ENCODE measurements at regions not wholly inside any gene's neighbourhood (a gene's known extent, or its start where the extent isn't known, plus 50 kb on each side); places are given as distances from the start of the nearest gene placed in this dataset.

GRCh38 chr13:22482496-22483000 is 698.2 kb upstream of the SGCG start:
- TF ChIP-seq, protein P1, sequence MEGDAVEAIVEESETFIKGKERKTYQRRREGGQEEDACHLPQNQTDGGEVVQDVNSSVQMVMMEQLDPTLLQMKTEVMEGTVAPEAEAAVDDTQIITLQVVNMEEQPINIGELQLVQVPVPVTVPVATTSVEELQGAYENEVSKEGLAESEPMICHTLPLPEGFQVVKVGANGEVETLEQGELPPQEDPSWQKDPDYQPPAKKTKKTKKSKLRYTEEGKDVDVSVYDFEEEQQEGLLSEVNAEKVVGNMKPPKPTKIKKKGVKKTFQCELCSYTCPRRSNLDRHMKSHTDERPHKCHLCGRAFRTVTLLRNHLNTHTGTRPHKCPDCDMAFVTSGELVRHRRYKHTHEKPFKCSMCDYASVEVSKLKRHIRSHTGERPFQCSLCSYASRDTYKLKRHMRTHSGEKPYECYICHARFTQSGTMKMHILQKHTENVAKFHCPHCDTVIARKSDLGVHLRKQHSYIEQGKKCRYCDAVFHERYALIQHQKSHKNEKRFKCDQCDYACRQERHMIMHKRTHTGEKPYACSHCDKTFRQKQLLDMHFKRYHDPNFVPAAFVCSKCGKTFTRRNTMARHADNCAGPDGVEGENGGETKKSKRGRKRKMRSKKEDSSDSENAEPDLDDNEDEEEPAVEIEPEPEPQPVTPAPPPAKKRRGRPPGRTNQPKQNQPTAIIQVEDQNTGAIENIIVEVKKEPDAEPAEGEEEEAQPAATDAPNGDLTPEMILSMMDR (IDR thresholded peaks at IDR 0.05; ENCODE audit: extremely low read depth, insufficient read depth, missing control alignments): no peak
- in situ Hi-C loops (cut with MboI; ENCODE audit: low pct_unique_long_range_greater_than_20kb, low sequenced_read_pairs, unreplicated experiment): no loop called here
- DNase-seq (ENCODE audit: low spot score): no peak

- TF ChIP-seq, protein P1 (IDR thresholded peaks at IDR 0.05; ENCODE audit: extremely low read depth, insufficient read depth, missing control alignments): no peak
- DNase-seq (ENCODE audit: low spot score): no peak
- in situ Hi-C loops (cut with MboI; ENCODE audit: low pct_unique_long_range_greater_than_20kb, low sequenced_read_pairs, unreplicated experiment): no loop called here
Measured at GRCh38 chr13:22483276-22483675, 697.5 kb upstream of the SGCG start.

- in situ Hi-C loops (cut with MboI; ENCODE audit: low pct_unique_long_range_greater_than_20kb, low sequenced_read_pairs, unreplicated experiment): no loop called here
- TF ChIP-seq, protein P1 (IDR thresholded peaks at IDR 0.05; ENCODE audit: extremely low read depth, insufficient read depth, missing control alignments): no peak
- DNase-seq (ENCODE audit: low spot score): no peak
Measured at GRCh38 chr13:22486490-22486889, 694.3 kb upstream of the SGCG start.

DNA sequence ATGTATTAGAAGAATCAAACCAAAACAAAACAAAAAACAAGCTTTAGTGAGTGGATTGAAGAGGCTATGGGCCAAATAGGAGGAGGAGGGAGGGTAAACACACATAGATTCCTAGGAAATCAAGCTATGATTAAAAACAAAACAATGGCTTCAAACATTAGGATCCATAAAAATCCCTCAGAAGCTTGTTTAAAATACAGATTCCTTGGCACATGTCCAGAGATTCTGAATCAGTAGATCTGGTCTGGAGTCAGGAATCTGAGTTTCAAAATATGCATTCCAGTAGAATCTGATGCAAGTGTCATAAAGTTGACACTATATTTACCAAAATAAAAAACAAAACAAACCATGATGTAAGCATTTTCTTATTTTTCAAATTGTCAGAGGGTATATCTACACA is 692.8 kb upstream of the SGCG start:
- no peak for DNase-seq (ENCODE audit: low spot score)
- in situ Hi-C loops (cut with MboI; ENCODE audit: low pct_unique_long_range_greater_than_20kb, low sequenced_read_pairs, unreplicated experiment): no loop called here
- TF ChIP-seq, protein P1 (IDR thresholded peaks at IDR 0.05; ENCODE audit: extremely low read depth, insufficient read depth, missing control alignments): no peak

DNA sequence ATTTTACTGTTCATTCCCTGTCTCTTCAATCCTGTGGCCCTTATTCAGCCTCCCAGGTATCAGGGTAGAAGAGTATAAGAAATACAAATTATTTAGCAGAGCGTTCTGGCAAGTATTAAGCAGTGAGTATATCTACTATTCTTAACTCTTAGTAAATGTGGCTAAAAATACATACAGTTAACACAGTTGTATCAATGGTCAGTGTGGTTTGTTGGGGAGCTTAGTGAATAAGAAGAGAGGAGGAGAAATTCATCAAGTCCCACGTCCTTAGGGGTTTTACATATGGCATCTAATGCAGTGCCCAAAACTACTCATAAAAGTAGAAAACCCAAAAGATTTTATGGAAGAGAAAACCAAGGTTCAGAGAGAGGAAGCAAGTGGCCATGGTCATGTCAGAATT is 691.0 kb upstream of the SGCG start:
- DNase-seq (ENCODE audit: low spot score): no peak
- TF ChIP-seq, protein P1 (IDR thresholded peaks at IDR 0.05; ENCODE audit: extremely low read depth, insufficient read depth, missing control alignments): no peak
- in situ Hi-C loops (cut with MboI; ENCODE audit: low pct_unique_long_range_greater_than_20kb, low sequenced_read_pairs, unreplicated experiment): no loop called here

DNA sequence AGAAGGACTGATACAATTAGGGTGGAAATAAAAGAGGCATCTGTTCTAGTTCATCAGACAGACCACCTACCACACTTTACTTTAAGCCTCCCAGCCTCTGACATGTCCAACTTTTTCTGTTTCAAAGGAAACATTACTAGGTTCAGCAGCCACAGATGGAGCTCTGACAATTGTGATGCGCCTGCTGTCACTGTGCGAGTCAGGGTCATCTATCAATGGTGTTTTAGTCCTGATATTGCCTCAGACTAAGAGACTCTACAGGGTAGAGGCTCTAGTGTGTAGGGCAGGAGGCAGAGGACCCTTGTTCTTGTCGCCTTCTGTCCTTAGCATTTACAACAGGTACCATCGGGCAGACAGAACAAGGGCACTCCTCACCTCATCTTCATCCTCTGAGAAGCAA is 685.0 kb upstream of the SGCG start:
- DNase-seq (ENCODE audit: low spot score): no peak
- TF ChIP-seq, protein P1 (IDR thresholded peaks at IDR 0.05; ENCODE audit: extremely low read depth, insufficient read depth, missing control alignments): no peak
- in situ Hi-C loops (cut with MboI; ENCODE audit: low pct_unique_long_range_greater_than_20kb, low sequenced_read_pairs, unreplicated experiment): no loop called here

All from GM13977 (cell line).